ENCODE measurements at regions not wholly inside any gene's neighbourhood (a gene's known extent, or its start where the extent isn't known, plus 50 kb on each side); places are given as distances from the start of the nearest gene placed in this dataset.

DNA sequence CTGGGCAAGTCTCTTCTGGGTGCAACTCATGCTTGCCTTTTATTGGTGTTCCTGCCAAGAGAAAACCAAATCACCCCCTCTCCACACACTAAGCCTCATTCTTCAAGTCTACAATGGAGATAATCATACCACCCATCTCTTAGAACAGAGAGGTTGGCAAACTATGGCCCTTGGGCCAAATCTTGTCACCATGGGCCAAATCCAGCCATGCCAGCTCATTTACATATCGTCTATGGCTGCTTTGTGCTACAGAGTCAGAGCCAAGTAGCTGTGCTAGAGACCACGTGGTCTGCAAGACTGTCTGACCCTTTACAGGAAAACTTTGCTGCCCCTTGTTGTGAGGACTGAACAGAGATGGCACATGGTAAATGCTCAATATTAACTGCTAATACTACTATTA lies 270.3 kb upstream of the PARD3B start:
- H2AFZ ChIP-seq (ENCODE audit: low read length), result no peak overlapping the region
- no peaks in the 10 kb centered on the region for H4K20me1 ChIP-seq (ENCODE audit: insufficient read depth, low read length)
- no peak overlapping the region for H3K9ac ChIP-seq (ENCODE audit: low read length)
- H3K9me2 ChIP-seq (replicated peaks; ENCODE audit: insufficient read depth, low read length), result no peaks in the 10 kb centered on the region
- no peaks in the 10 kb centered on the region for H3K79me2 ChIP-seq (ENCODE audit: low read length)
- H3K4me3 ChIP-seq (ENCODE audit: low read length), result no peak overlapping the region
- TF ChIP-seq CTCF (IDR thresholded peaks at IDR 0.05; ENCODE audit: low read length), result no peak
- no peak for TF ChIP-seq EZH2 (optimal IDR thresholded peaks at IDR 0.05; ENCODE audit: low read depth, low read length)
- no peak for TF ChIP-seq EZH2phosphoT487 (IDR thresholded peaks at IDR 0.05; ENCODE audit: low read length)
- no peaks in the 10 kb centered on the region for H3K36me3 ChIP-seq (replicated peaks; ENCODE audit: insufficient read depth, low read length)
- no peaks in the 10 kb centered on the region for H3K9me3 ChIP-seq (replicated peaks; ENCODE audit: insufficient read depth, low read length)
- no peaks in the 10 kb centered on the region for H3K4me1 ChIP-seq (ENCODE audit: low read length)
- DNase-seq, result no peak
- H3K27ac ChIP-seq (ENCODE audit: low read length), result no peak overlapping the region
- H3K27me3 ChIP-seq (replicated peaks; ENCODE audit: insufficient read depth, low read length), result no peaks in the 10 kb centered on the region
- H3K4me2 ChIP-seq (ENCODE audit: low read depth, low read length), result no peak overlapping the region
- H3F3A ChIP-seq (ENCODE audit: insufficient read depth, low read length), result no peaks in the 10 kb centered on the region

DNA sequence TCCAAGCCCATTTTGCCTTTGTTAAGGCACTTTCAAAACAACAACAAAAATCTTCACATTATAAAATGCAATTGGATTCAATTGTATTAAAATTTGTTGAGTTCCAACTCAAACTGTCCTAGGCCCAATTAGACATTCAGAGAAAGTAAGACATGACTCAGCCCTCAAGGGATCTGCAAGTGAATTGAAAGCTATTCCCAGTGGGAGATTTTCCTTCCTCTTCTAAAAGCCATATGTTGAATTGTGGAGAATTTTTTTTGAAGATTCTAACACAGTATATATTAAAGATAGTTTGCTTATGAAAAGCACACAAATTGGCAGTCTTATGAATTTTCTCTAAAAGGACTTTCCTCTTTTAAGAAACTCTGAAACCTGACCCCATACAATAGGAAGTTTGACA lies 268.0 kb upstream of the PARD3B start:
- Histone ChIP-seq H3K27ac (ENCODE audit: low read length) (no peak overlapping the region), H3K27me3 (replicated peaks; ENCODE audit: insufficient read depth, low read length) (no peaks in the 10 kb centered on the region), H3K79me2 (ENCODE audit: low read length) (no peaks in the 10 kb centered on the region), H3K4me2 (ENCODE audit: low read depth, low read length) (no peak overlapping the region), H3K36me3 (replicated peaks; ENCODE audit: insufficient read depth, low read length) (no peaks in the 10 kb centered on the region), H3K9me2 (replicated peaks; ENCODE audit: insufficient read depth, low read length) (no peaks in the 10 kb centered on the region), H4K20me1 (ENCODE audit: insufficient read depth, low read length) (no peaks in the 10 kb centered on the region), H3K4me3 (ENCODE audit: low read length) (no peak overlapping the region), H3K4me1 (ENCODE audit: low read length) (no peaks in the 10 kb centered on the region), H3K9me3 (replicated peaks; ENCODE audit: insufficient read depth, low read length) (no peaks in the 10 kb centered on the region), H3F3A (ENCODE audit: insufficient read depth, low read length) (no peaks in the 10 kb centered on the region), H2AFZ (ENCODE audit: low read length) (no peak overlapping the region), H3K9ac (ENCODE audit: low read length) (no peak overlapping the region)
- TF ChIP-seq CTCF (IDR thresholded peaks at IDR 0.05; ENCODE audit: low read length), result no peak
- no peak for TF ChIP-seq EZH2phosphoT487 (IDR thresholded peaks at IDR 0.05; ENCODE audit: low read length)
- no peak for TF ChIP-seq EZH2 (optimal IDR thresholded peaks at IDR 0.05; ENCODE audit: low read depth, low read length)
- DNase-seq, result no peak

GRCh38 chr2:204278454-204278853 lies 266.8 kb upstream of the PARD3B start:
- Histone ChIP-seq H3K27me3 (replicated peaks; ENCODE audit: insufficient read depth, low read length) (no peaks in the 10 kb centered on the region), H3K27ac (ENCODE audit: low read length) (no peak overlapping the region), H3K36me3 (replicated peaks; ENCODE audit: insufficient read depth, low read length) (no peaks in the 10 kb centered on the region), H3F3A (ENCODE audit: insufficient read depth, low read length) (no peaks in the 10 kb centered on the region), H3K4me3 (ENCODE audit: low read length) (no peak overlapping the region), H3K4me2 (ENCODE audit: low read depth, low read length) (no peak overlapping the region), H3K9ac (ENCODE audit: low read length) (no peak overlapping the region), H4K20me1 (ENCODE audit: insufficient read depth, low read length) (no peaks in the 10 kb centered on the region), H3K4me1 (ENCODE audit: low read length) (no peaks in the 10 kb centered on the region), H2AFZ (ENCODE audit: low read length) (no peak overlapping the region), H3K79me2 (ENCODE audit: low read length) (no peaks in the 10 kb centered on the region), H3K9me3 (replicated peaks; ENCODE audit: insufficient read depth, low read length) (no peaks in the 10 kb centered on the region), H3K9me2 (replicated peaks; ENCODE audit: insufficient read depth, low read length) (no peaks in the 10 kb centered on the region)
- TF ChIP-seq EZH2 (optimal IDR thresholded peaks at IDR 0.05; ENCODE audit: low read depth, low read length) (no peak), CTCF (IDR thresholded peaks at IDR 0.05; ENCODE audit: low read length) (no peak), EZH2phosphoT487 (IDR thresholded peaks at IDR 0.05; ENCODE audit: low read length) (no peak)
- no peak for DNase-seq
